ENCODE measurements at regions not wholly inside any gene's neighbourhood (a gene's known extent, or its start where the extent isn't known, plus 50 kb on each side); places are given as distances from the start of the nearest gene placed in this dataset.
"Not testable (repeated sequence)": the region's sequence is repeated elsewhere in the genome, so short reads cannot be mapped to it uniquely, and the experiment has no call there.

GRCh38 chr21:25487046-25487594 lies 120.2 kb downstream of the MRPL39 start:
- no peak for DNase-seq (ENCODE audit: low spot score)

DNA sequence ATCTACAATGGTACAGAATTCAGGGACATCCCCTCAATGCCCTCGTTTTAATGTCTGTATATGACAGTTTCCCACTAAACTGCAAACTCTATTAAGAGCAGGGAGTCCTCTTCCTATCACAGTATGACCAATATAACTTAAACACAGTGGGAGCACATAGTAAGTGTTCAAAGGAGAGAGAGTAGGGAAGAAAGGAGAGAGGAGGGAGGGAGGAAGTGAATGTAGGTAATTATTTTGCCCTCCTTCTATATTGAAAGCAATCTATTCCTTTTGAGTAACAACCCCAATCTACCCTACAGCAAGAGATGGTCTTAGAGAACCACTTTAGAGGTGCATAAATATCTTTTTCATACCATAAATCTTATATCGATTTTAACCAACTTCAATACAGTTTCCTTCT lies 121.4 kb downstream of the MRPL39 start:
- no peak for DNase-seq (ENCODE audit: low spot score)

DNA sequence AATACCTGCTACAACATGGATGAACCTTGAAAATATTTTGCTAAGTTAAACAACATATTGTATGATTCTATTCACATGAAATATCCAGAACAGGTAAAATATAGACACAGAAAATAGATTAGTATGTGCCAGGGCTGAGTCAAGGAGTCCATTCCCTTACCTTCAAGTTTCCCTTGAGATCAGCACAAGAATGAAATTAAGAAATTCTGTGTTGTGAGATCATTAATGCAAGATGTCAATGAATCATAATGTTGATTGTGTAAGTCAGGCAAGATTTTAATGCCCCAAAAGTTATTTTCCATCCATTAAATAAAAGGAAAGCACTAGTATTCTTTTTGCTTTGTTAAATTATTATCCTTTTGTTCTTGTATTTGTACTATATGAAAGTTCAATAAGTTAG lies 139.4 kb downstream of the MRPL39 start:
- DNase-seq (ENCODE audit: low spot score), result no peak

DNA sequence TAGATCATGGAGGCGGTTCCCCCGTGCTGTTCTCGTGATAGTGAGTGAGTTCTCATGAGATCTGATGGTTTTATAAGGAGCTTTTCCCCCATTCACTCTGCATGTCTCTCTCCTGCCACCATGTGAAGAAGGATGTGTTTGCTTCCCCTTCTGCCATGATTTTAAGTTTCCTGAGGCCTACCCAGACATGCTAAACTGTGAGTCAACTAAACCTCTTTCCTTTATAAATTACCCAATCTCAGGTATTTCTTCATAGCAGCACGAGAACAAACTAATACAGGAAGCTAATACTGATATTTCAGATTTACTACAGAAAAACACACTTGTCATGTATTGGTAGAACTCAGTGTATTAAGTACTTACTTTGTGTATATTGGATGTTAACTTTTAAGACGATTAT lies 140.2 kb downstream of the MRPL39 start:
- DNase-seq (ENCODE audit: low spot score), result not testable (repeated sequence)

DNA sequence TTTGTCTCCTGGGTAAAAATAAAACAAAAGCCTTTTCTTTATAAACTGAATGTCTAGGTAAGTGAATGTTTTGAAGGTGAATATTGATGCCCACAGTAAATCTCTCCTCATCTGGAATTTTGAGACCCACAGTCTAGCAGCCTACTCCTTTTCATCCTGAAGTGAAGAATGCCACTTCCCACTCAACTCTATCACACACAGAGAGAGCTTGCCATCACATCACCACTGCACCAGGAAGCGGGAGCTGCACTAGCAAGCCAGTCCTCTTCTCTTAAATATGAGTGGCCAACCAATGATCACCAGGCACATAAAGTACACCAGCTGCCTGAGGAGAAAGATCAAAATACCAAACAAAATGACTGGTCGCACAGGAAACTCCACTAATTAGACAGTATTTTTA lies 140.8 kb downstream of the MRPL39 start:
- DNase-seq (ENCODE audit: low spot score), result no peak

DNA sequence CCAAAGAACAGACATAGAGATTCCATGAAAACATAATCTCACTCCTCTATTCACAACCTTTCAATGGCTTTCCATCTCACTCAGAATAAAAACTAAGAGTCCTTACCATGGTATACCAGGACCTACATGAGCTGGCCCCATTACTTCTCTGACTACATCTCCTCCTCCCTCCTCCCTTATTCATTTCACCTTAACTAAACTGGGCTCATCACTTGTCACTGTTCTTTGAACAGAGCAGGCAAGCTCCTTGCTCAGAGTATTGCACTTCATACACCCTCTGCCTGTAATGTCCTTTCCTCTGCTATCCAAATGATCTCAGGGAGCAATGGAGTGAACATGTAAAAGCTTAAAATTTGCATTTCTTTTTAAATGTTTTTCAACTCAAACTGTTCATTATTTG lies 142.0 kb downstream of the MRPL39 start:
- no peak for DNase-seq (ENCODE audit: low spot score)

- DNase-seq (ENCODE audit: low spot score), result no peak
These were observed 143.0 kb downstream of the MRPL39 start for GRCh38 chr21:25464275-25464674.

GRCh38 chr21:25462517-25462971 lies 144.7 kb downstream of the MRPL39 start:
- no peak for DNase-seq (ENCODE audit: low spot score)

GRCh38 chr21:25461725-25462124 lies 145.6 kb downstream of the MRPL39 start:
- DNase-seq (ENCODE audit: low spot score), result no peak

DNA sequence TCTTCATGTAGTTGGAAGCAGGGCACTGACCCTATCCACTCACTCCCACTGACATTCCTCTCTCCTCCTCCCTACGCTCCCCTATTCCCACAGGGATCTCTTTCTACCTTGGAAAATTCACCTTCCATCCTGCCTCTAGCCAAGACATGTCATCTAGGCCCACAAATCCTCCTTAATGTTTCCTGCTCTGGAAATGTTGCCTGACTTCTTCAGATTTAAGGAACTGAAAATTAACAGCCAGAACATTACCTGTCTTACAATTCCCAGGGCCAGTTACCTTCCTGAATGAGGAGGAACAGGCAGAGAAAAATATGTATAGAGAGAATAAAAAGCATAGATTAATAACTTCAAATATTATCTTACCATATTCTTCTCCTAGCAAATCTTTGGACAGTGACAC lies 147.3 kb downstream of the MRPL39 start:
- no peak for DNase-seq (ENCODE audit: low spot score)

- DNase-seq (ENCODE audit: low spot score), result no peak
These were observed 147.9 kb downstream of the MRPL39 start for GRCh38 chr21:25459365-25459764.

GRCh38 chr21:25458484-25458883 lies 148.8 kb downstream of the MRPL39 start:
- no peak for DNase-seq (ENCODE audit: low spot score)

DNA sequence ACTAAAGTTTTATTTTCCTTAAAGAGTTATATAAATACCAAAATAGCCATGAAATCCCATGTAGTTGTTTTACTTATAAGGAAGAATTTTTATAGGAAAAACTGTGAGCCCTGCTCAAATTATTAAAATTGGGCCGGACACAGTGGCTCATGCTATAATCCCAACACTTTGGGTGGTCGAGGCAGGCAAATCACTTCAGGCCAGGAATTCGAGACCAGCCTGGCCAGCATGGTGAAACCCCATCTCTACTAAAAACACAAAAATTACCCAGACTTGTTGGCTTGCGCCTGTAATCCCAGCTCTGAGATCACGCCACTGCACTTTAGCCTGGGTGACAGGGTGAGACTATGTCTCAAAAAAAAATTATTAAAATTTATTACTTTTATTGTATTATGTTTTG lies 149.3 kb downstream of the MRPL39 start:
- DNase-seq (ENCODE audit: low spot score), result no peak

DNA sequence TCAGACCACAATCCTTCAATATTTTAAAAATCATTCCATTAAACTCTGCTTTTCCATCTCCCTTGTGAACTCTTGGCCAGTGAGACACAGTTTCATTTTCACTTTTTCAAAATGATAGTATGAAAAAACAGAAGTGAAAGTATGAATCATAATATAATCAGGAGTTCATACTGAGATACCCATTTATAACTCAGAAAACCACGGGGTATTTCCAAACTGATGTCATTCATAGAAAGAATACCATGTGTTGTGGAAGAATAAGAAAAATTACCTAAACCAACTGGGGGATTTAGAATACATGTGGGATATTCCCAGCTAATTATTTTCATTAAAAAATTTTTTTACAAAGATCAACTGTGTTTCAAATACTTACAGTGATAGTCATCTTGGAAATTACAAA lies 149.9 kb downstream of the MRPL39 start:
- DNase-seq (ENCODE audit: low spot score), result peak; percentile 42

GRCh38 chr21:25456672-25457071 lies 150.6 kb downstream of the MRPL39 start:
- no peak for DNase-seq (ENCODE audit: low spot score)

GRCh38 chr21:25453524-25453923 lies 153.8 kb downstream of the MRPL39 start:
- no peak for DNase-seq (ENCODE audit: low spot score)

DNA sequence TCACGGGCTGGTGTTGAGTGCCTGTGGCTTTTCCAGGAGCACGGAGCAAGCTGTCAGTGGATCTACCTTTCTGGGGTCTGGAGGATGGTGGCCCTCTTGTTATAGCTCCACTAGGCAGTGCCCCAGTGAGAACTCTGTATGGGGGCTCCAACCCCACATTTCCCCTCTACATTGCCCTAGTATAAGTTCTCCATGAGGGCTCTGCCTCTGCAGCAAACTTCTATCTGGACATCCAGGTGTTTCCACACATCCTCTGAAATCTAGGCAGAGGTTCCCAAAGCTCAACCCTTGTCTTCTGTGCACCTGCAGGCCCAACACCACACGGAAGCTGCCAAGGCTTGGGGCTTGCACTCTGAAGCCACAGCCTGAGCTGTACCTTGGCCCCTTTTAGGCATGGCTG lies 157.3 kb downstream of the MRPL39 start:
- no peak for DNase-seq (ENCODE audit: low spot score)

GRCh38 chr21:25441835-25442234 lies 165.4 kb downstream of the MRPL39 start:
- DNase-seq (ENCODE audit: low spot score), result no peak

DNA sequence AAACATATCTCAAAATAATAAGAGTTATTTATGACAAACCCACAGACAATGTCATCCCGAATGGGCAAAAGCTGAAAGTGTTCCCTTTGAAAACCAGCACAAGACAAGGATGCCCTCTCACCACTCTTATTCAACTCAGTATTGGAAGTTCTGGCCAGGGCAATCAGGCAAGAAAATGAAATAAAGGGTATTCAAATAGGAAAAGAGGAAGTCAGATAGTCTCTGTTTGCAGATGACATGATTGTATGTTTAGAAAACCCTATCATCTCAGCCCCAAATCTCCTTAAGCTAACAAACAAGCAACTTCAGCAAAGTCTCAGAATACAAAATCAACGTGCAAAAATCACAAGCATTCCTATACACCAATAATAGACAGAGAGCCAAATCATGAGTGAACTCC lies 169.8 kb downstream of the MRPL39 start:
- DNase-seq (ENCODE audit: low spot score), result not testable (repeated sequence)

GRCh38 chr21:25428537-25428936 lies 178.7 kb downstream of the MRPL39 start:
- DNase-seq (ENCODE audit: low spot score), result no peak

- DNase-seq (ENCODE audit: low spot score), result no peak
These were observed 179.5 kb downstream of the MRPL39 start for GRCh38 chr21:25427828-25428227.

GRCh38 chr21:25426580-25426979 lies 180.7 kb downstream of the MRPL39 start:
- DNase-seq (ENCODE audit: low spot score), result no peak

DNA sequence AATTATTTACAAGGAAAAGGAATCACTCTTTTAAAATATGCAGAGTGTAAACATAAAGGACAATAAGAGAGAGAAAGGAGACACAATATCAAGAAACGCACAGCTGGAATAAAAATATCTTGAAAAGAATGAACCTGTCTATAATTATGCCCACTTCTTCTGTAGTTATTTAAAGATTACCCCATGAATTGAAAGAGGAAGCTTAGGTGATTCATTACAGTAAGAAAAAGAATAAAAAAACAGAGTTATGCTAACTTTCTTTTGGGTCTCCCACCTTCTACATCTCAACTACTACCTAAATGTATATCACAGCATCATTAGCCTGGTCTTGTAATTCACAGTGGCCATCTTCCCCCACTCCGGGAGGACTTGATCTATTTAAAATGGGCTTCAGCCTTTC lies 182.1 kb downstream of the MRPL39 start:
- DNase-seq (ENCODE audit: low spot score), result no peak

DNA sequence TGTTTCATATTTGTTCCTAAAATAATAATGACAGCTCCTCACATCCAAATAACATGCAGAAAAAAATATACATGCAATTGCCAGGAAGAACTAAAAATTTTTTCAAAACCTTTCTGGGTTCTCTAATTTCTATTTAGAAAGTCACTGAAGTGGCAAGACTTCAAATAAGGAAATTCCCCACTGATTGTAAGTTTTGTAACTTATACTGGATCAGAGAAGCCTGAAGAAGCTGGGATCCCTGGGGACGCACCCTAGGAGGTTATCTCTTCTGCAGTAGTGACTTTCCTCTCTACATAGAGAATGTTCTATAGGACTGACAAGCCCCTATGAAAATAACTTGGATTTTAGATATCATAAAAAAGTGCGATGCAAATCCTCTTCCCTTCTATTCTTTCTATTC lies 182.6 kb downstream of the MRPL39 start:
- no peak for DNase-seq (ENCODE audit: low spot score)

- no peak for DNase-seq (ENCODE audit: low spot score)
These were observed 183.2 kb downstream of the MRPL39 start for GRCh38 chr21:25424048-25424447.
